Stimulated activated naive CD8-positive, alpha-beta T cell treated with anti-CD3 and anti-CD28 coated beads, Interleukin-15, amount 100 ng/mL, for 72 hours (primary cell): ENCODE measurements at regions not wholly inside any gene's neighbourhood (a gene's known extent, or its start where the extent isn't known, plus 50 kb on each side); places are given as distances from the start of the nearest gene placed in this dataset.
"Not testable (repeated sequence)": the region's sequence is repeated elsewhere in the genome, so short reads cannot be mapped to it uniquely, and the experiment has no call there.

Source experiments
- ATAC-seq: fragments of 150-1000 bp; cut with Tn5 transposase; 2 replicates; pipeline ENCODE4 v1.10.0; 2021; ENCODE audit warnings: mild to moderate bottlenecking, moderate library complexity
- DNase-seq, 2 donors: peaks; one replicate each; pipeline ENCODE4 v3.0.0; 2021 to 2022
- H3K27ac Mint-ChIP-seq, 2 donors: one replicate each; pipeline ENCODE4 v1.8.0; 2022; ENCODE audit warnings: mild to moderate bottlenecking in 2 of 2, mixed read lengths in 2 of 2, moderate library complexity in 2 of 2
- H3K27me3 Mint-ChIP-seq: one replicate; pipeline ENCODE4 v1.8.0; 2022; ENCODE audit warnings: mixed read lengths
- H3K4me1 Mint-ChIP-seq: one replicate; pipeline ENCODE4 v1.8.0; 2022; ENCODE audit warnings: mild to moderate bottlenecking, mixed read lengths
- H3K4me3 Mint-ChIP-seq, 2 donors: one replicate each; pipeline ENCODE4 v1.8.0; 2022; ENCODE audit warnings: mild to moderate bottlenecking in 2 of 2, mixed read lengths in 2 of 2, moderate library complexity in 1 of 2
- H3K9me3 Mint-ChIP-seq, 2 donors: one replicate each; pipeline ENCODE4 v1.8.0; 2022; ENCODE audit warnings: mixed read lengths in 2 of 2

DNA sequence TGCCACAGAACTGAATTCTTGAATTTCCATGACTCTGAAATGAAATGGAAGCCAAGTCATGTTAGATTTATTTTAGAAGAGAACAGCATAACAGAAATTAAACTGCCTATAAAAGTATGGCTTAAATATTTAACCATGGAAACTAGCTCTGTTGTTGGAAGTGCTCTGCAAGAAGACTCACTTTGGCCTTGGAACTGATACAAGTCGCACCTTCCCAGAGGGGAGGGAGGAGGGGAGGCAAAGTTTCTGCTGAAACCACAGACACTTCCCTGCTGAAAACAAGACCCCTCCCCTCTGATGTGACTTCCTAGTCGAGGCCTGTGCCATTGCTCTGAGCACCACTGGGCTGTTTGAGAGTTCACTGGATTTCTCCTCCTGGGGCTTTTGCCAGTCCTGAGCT is 72.1 kb downstream of the OR13A1 start:
- Mint-ChIP-seq H3K27me3 (no peaks in the 10 kb centered on the region), H3K27ac (no peak overlapping the region), H3K9me3 (no peaks in the 10 kb centered on the region), H3K4me1 (peaks cover 22% of the 10 kb centered on the region), H3K4me3 (no peak overlapping the region)
- DNase-seq, result no peak
- no peak for ATAC-seq

DNA sequence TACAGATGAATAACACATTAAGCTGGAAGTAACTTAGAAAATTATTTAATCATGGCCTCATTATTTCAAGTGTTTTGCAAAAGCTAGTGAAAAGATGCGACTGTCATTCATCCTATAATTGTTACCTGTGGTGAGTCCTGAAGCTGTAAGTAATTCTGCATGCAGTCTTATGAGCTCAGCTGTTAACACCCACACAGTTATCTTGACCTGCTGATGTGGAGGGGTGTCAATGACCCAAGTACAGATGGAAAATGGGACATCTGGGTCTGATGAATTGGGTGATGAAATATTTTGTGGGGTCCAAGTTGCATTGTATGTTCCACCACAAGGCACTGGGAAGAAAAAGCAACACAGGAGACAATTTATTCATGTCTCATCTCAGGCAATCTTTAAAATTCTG is 68.9 kb downstream of the OR13A1 start:
- H3K9me3 Mint-ChIP-seq, result no peaks in the 10 kb centered on the region
- peaks cover 15% of the 10 kb centered on the region for H3K4me1 Mint-ChIP-seq
- peaks cover 18% of the 10 kb centered on the region for H3K27me3 Mint-ChIP-seq
- no peak overlapping the region for H3K4me3 Mint-ChIP-seq
- ATAC-seq (no peak), DNase-seq (no peak)
- no peak overlapping the region for H3K27ac Mint-ChIP-seq

DNA sequence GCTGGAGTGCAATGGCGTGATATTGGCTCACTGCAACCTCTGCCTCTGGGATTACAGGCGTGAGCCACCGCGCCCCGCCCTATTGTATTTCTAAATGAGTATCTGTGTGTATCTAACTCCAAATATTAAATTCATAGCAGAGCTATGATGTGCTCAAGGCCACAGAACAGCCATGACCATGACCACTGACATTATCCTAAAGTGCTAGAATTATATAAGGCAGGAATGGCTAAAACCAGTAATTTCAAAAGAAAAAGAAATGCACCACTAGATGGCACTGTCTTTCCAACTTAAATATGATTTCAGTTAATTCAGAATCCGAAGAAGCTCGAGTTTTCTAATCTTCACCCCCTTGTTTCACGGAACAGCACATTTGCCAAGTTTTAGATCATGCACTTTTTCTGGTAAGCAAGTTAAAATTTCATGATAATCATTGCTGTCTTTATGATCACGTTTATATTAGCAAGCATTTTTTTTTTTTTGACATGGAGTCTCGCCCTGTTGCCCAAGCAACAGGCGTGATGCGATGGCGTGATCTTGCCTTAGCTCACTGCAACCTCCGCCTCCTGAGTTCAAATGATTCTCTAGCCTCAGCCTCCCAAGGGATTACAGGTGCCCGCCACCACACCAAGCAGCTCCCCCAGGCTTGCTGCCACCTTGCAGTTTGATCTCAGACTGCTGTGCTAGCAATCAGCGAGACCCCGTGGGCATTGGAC is 65.3 kb downstream of the OR13A1 start:
- DNase-seq (no peak), ATAC-seq (peak; percentile 57)
- peak overlapping the region; percentile 27 to 47 for H3K4me3 Mint-ChIP-seq
- H3K27ac Mint-ChIP-seq, result no peak overlapping the region
- H3K9me3 Mint-ChIP-seq, result no peaks in the 10 kb centered on the region
- peaks cover 18% of the 10 kb centered on the region for H3K27me3 Mint-ChIP-seq
- H3K4me1 Mint-ChIP-seq, result peaks cover 22% of the 10 kb centered on the region

DNA sequence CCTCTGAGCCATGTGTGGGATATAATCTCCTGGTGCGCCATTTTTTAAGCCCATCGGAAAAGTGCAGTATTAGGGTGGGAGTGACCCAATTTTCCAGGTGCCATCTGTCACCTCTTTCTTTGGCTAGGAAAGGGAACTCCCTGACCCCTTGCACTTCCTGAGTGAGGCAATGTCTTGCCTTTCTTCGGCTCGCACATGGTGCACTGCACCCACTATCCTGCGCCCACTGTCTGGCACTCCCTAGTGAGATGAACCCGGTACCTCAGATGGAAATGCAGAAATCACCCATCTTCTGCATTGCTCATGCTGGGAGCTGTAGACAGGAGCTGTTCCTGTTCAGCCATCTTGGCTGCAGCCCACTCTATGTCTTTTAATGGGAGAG is 64.7 kb downstream of the OR13A1 start:
- Mint-ChIP-seq H3K4me1 (peaks cover 22% of the 10 kb centered on the region), H3K4me3 (peak overlapping the region in 1 of 2 donors; percentile 44), H3K27me3 (peaks cover 18% of the 10 kb centered on the region)
- not testable (repeated sequence) for H3K9me3 Mint-ChIP-seq, H3K27ac Mint-ChIP-seq, DNase-seq, ATAC-seq
